Erythroblast (primary cell): ENCODE measurements at regions not wholly inside any gene's neighbourhood (a gene's known extent, or its start where the extent isn't known, plus 50 kb on each side); places are given as distances from the start of the nearest gene placed in this dataset.

Source experiments
- GATA1 ChIP-seq: IDR thresholded peaks from 2 replicates; pipeline ENCODE4 v1.6.1; 2011; ENCODE audit warnings: low read depth, mild to moderate bottlenecking, control low read depth, low read length, moderate library complexity
- POLR2A ChIP-seq: IDR thresholded peaks from 2 replicates; pipeline ENCODE4 v1.6.1; 2011; ENCODE audit warnings: mild to moderate bottlenecking, low read length

GRCh38 chrX:96373047-96373355 is 311.6 kb upstream of the DIAPH2 start:
- no peak for TF ChIP-seq POLR2A
- no peak for TF ChIP-seq GATA1
